Skeletal muscle cell (primary cell): ENCODE measurements at regions not wholly inside any gene's neighbourhood (a gene's known extent, or its start where the extent isn't known, plus 50 kb on each side); places are given as distances from the start of the nearest gene placed in this dataset.

Experiments
- DNase-seq: peaks from one replicate; pipeline ENCODE4 v3.0.0-alpha.2; 2010; ENCODE audit warnings: low read depth
- H3K4me3 ChIP-seq: 2 replicates; pipeline ENCODE4 v1.5.1; 2011; ENCODE audit warnings: low read depth, mild to moderate bottlenecking, control low read depth, low read length, moderate library complexity

- H3K4me3 ChIP-seq: no peak overlapping the region
- DNase-seq: no peak
These were observed 366.2 kb upstream of the PITX2 start for GRCh38 chr4:110989125-110989524.

- H3K4me3 ChIP-seq: no peak overlapping the region
- no peak for DNase-seq
These were observed 371.9 kb upstream of the PITX2 start for GRCh38 chr4:110994781-110995180.

GRCh38 chr4:110998320-110998719 lies 375.4 kb upstream of the PITX2 start:
- H3K4me3 ChIP-seq: no peak overlapping the region
- no peak for DNase-seq

GRCh38 chr4:111011458-111011857 lies 388.6 kb upstream of the PITX2 start:
- H3K4me3 ChIP-seq: no peak overlapping the region
- DNase-seq: no peak

GRCh38 chr4:111013846-111014245 lies 391.0 kb upstream of the PITX2 start:
- DNase-seq: no peak
- no peak overlapping the region for H3K4me3 ChIP-seq

- no peak overlapping the region for H3K4me3 ChIP-seq
- DNase-seq: no peak
These were observed 391.7 kb upstream of the PITX2 start for GRCh38 chr4:111014537-111014936.

- H3K4me3 ChIP-seq: no peak overlapping the region
- DNase-seq: no peak
These were observed 393.5 kb upstream of the PITX2 start for GRCh38 chr4:111016416-111016815.

- peak; percentile 39 for DNase-seq
- H3K4me3 ChIP-seq: no peak overlapping the region
These were observed 395.3 kb upstream of the PITX2 start for GRCh38 chr4:111018216-111018615.

- no peak overlapping the region for H3K4me3 ChIP-seq
- no peak for DNase-seq
These were observed 397.6 kb upstream of the PITX2 start for GRCh38 chr4:111020476-111020875.

GRCh38 chr4:111020961-111021360 lies 398.1 kb upstream of the PITX2 start:
- no peak overlapping the region for H3K4me3 ChIP-seq
- no peak for DNase-seq

GRCh38 chr4:111022758-111023157 lies 399.9 kb upstream of the PITX2 start:
- DNase-seq: no peak
- no peak overlapping the region for H3K4me3 ChIP-seq

- H3K4me3 ChIP-seq: no peak overlapping the region
- peak; percentile 75 for DNase-seq
These were observed 404.6 kb upstream of the PITX2 start for GRCh38 chr4:111027526-111027925.

- DNase-seq: no peak
- H3K4me3 ChIP-seq: no peak overlapping the region
These were observed 405.9 kb upstream of the PITX2 start for GRCh38 chr4:111028795-111029194.

- DNase-seq: no peak
- H3K4me3 ChIP-seq: no peak overlapping the region
These were observed 408.2 kb upstream of the PITX2 start for GRCh38 chr4:111031001-111031579.

GRCh38 chr4:111031596-111031995 lies 408.7 kb upstream of the PITX2 start:
- no peak for DNase-seq
- no peak overlapping the region for H3K4me3 ChIP-seq

GRCh38 chr4:111037591-111038360 lies 414.9 kb upstream of the PITX2 start:
- DNase-seq: peak; percentile 49
- H3K4me3 ChIP-seq: no peak overlapping the region

- DNase-seq: no peak
- H3K4me3 ChIP-seq: no peak overlapping the region
These were observed 418.0 kb upstream of the PITX2 start for GRCh38 chr4:111040904-111041303.

GRCh38 chr4:111043286-111043685 lies 420.4 kb upstream of the PITX2 start:
- no peak for DNase-seq
- no peak overlapping the region for H3K4me3 ChIP-seq

- DNase-seq: no peak
- no peak overlapping the region for H3K4me3 ChIP-seq
These were observed 423.1 kb upstream of the PITX2 start for GRCh38 chr4:111045992-111046391.

GRCh38 chr4:111046811-111047210 lies 423.9 kb upstream of the PITX2 start:
- no peak overlapping the region for H3K4me3 ChIP-seq
- no peak for DNase-seq

- DNase-seq: no peak
- no peak overlapping the region for H3K4me3 ChIP-seq
These were observed 425.4 kb upstream of the PITX2 start for GRCh38 chr4:111048316-111048715.
